Panc1 (cell line): ENCODE measurements at regions not wholly inside any gene's neighbourhood (a gene's known extent, or its start where the extent isn't known, plus 50 kb on each side); places are given as distances from the start of the nearest gene placed in this dataset.

Source experiments
- ATAC-seq: fragments of 200-7000 bp; cut with Tn5 transposase; 2 replicates; pipeline ENCODE4 v1.9.1; 2020; ENCODE audit warnings: mild to moderate bottlenecking, moderate library complexity
- BruUV-seq: library from RNA; stranded (reverse); fragments of 400-500 nt; replicated peaks from 2 replicates; lab custom pipeline; 2021; lab: Mats Ljungman, UMichigan
- CTCF ChIA-PET: fragments of 300-600 bp; sonication (Branson Sonifier 250); formaldehyde crosslinking; loops from one replicate; lab custom pipeline; 2022; ENCODE audit warnings: antibody characterized with exemption; lab: Charles Lee
- POLR2A ChIA-PET: fragments of 300-600 bp; sonication (Branson Sonifier 250); formaldehyde crosslinking; loops from one replicate; lab custom pipeline; 2022; ENCODE audit warnings: antibody characterized with exemption; lab: Charles Lee
- DNase-seq: peaks from one replicate; pipeline ENCODE4 v3.0.0-alpha.2; 2010; ENCODE audit warnings: low read depth, low spot score
- H3K27ac ChIP-seq: 2 replicates; pipeline ENCODE4 v1.5.1; 2011; ENCODE audit warnings: mild to moderate bottlenecking, low read length, inconsistent platforms
- H3K27me3 ChIP-seq: fragments of 200-500 bp; sonication (Bioruptor generic); 2 replicates; pipeline ENCODE4 v1.6.0; 2014; ENCODE audit warnings: low read length, inconsistent platforms; ENCODE audit not compliant: control insufficient read depth, insufficient read depth
- H3K36me3 ChIP-seq: fragments of 200-500 bp; sonication (Bioruptor generic); 2 replicates; pipeline ENCODE4 v1.5.1; 2014; ENCODE audit warnings: inconsistent platforms, mild to moderate bottlenecking, low read length, moderate library complexity; ENCODE audit not compliant: control insufficient read depth, insufficient read depth
- H3K4me1 ChIP-seq: 2 replicates; pipeline ENCODE4 v1.5.1; 2011; ENCODE audit warnings: inconsistent platforms, mild to moderate bottlenecking, low read length, moderate library complexity; ENCODE audit not compliant: control insufficient read depth, insufficient read depth
- H3K4me3 ChIP-seq, 2 experiments: 2 replicates each; pipeline ENCODE4 v1.5.1; 2011 to 2012; ENCODE audit warnings: low read depth in 2 of 2, low read length in 2 of 2, mild to moderate bottlenecking in 2 of 2, inconsistent platforms in 1 of 2, moderate library complexity in 1 of 2
- H3K9me3 ChIP-seq: fragments of 200-500 bp; sonication (Bioruptor generic); 2 replicates; pipeline ENCODE4 v1.5.1; 2014; ENCODE audit warnings: low read depth, mild to moderate bottlenecking, inconsistent platforms, low read length, moderate library complexity; ENCODE audit not compliant: control insufficient read depth, insufficient read depth
- POLR2AphosphoS5 ChIP-seq: IDR thresholded peaks from 2 replicates; pipeline ENCODE4 v1.6.1; 2012; ENCODE audit warnings: mild to moderate bottlenecking, low read depth, low read length, moderate library complexity
- SIN3A ChIP-seq: IDR thresholded peaks from 2 replicates; pipeline ENCODE4 v1.6.1; 2012; ENCODE audit warnings: low read depth, mild to moderate bottlenecking, low read length, moderate library complexity, borderline replicate concordance; ENCODE audit not compliant: insufficient read depth
- TCF7L2 ChIP-seq: IDR thresholded peaks from 2 replicates; pipeline ENCODE4 v1.6.1; 2011; ENCODE audit warnings: mild to moderate bottlenecking, low read depth, low read length, inconsistent platforms
- in situ Hi-C: cut with HindIII; loops from 2 replicates; pipeline ENCODE4 v1.10.0; 2016; ENCODE audit warnings: low sequenced_read_pairs, low pct_unique_long_range_greater_than_20kb
- intact Hi-C: fragments of 100-400 bp; cut with micrococcal nuclease; formaldehyde crosslinking; loops from one replicate; pipeline ENCODE4 v1.10.0; 2022; ENCODE audit not compliant: unreplicated experiment
- TF ChIP-seq, protein P1 (sequence below): fragments of 450-650 bp; IDR thresholded peaks from 2 replicates; pipeline ENCODE4 v1.5.1; 2017; ENCODE audit warnings: mild to moderate bottlenecking
- TF ChIP-seq, protein P2 (sequence below), 2 experiments: IDR thresholded peaks; 2 replicates each; pipeline ENCODE4 v1.6.1; 2011 to 2012; ENCODE audit warnings: low read depth in 2 of 2, control low read depth in 1 of 2, low read length in 1 of 2, mild to moderate bottlenecking in 1 of 2, moderate library complexity in 1 of 2; ENCODE audit not compliant: insufficient read depth in 1 of 2

DNA sequence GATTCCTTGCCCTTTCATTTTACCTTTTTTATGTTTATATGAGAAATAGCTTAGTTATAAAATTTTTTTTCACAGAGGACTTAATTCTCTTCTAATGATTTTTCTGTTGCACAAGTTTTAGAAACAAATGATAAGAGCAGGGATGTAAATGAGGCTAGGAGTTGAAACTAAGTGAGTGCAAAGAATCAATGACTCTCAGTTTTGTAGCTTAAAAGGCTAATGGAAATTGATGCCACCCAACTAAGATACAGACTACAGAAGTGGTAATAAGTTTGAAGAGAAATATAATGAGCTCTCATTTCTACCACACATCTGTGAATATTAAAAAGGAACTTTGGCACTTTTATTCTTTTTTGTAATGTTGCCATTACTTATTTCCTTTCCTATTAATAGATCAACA, 105.1 kb downstream of the LURAP1L start:
- POLR2A ChIA-PET = no interaction called here
- TF ChIP-seq SIN3A = no peak
- no peaks in the 10 kb centered on the region for H3K27me3 ChIP-seq
- ATAC-seq (no peak), DNase-seq (no peak)
- CTCF ChIA-PET = no interaction called here
- in situ Hi-C loops = no loop called here
- intact Hi-C loops = loop anchor here (5.0 kb wide), 1 partner anchor 108 kb away; no protein-coding TSS in a partner anchor
- H3K4me3 ChIP-seq = no peak overlapping the region
- no peaks in the 10 kb centered on the region for H3K9me3 ChIP-seq
- BruUV-seq = no TSS peak
- H3K27ac ChIP-seq = no peak overlapping the region
- H3K4me1 ChIP-seq = no peaks in the 10 kb centered on the region
- H3K36me3 ChIP-seq = no peaks in the 10 kb centered on the region

DNA sequence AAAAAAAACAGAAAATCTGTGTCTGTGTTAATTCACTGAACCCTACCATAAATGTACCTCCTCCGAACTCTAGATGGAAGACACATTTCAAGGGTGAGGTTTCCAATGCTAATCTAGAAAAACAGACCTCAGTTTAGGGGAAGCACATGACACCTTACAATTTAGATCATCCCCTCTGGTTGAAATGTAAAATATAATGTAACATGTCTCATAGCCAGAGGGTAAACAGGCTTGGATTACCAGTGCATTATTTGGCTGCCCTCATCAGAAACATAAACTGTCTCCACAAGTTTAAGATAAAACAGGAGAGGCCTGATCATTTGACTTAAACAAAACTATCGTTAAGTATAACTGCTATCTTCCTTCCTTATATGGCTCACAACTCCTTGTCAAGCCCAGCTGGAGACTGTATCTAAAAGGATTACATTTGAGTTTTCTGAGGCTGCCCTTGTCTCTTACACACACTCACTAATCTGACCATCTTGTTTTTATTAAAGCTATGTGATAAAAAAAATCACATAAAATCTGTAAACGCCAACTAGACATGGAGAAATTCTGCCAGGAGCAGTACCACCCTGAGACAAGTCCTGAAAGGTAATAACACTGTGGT, 105.7 kb downstream of the LURAP1L start:
- no TSS peak for BruUV-seq
- TF ChIP-seq SIN3A (no peak), TCF7L2 (no peak), POLR2AphosphoS5 (no peak)
- TF ChIP-seq, protein P1, sequence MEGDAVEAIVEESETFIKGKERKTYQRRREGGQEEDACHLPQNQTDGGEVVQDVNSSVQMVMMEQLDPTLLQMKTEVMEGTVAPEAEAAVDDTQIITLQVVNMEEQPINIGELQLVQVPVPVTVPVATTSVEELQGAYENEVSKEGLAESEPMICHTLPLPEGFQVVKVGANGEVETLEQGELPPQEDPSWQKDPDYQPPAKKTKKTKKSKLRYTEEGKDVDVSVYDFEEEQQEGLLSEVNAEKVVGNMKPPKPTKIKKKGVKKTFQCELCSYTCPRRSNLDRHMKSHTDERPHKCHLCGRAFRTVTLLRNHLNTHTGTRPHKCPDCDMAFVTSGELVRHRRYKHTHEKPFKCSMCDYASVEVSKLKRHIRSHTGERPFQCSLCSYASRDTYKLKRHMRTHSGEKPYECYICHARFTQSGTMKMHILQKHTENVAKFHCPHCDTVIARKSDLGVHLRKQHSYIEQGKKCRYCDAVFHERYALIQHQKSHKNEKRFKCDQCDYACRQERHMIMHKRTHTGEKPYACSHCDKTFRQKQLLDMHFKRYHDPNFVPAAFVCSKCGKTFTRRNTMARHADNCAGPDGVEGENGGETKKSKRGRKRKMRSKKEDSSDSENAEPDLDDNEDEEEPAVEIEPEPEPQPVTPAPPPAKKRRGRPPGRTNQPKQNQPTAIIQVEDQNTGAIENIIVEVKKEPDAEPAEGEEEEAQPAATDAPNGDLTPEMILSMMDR = no peak
- TF ChIP-seq, protein P2, sequence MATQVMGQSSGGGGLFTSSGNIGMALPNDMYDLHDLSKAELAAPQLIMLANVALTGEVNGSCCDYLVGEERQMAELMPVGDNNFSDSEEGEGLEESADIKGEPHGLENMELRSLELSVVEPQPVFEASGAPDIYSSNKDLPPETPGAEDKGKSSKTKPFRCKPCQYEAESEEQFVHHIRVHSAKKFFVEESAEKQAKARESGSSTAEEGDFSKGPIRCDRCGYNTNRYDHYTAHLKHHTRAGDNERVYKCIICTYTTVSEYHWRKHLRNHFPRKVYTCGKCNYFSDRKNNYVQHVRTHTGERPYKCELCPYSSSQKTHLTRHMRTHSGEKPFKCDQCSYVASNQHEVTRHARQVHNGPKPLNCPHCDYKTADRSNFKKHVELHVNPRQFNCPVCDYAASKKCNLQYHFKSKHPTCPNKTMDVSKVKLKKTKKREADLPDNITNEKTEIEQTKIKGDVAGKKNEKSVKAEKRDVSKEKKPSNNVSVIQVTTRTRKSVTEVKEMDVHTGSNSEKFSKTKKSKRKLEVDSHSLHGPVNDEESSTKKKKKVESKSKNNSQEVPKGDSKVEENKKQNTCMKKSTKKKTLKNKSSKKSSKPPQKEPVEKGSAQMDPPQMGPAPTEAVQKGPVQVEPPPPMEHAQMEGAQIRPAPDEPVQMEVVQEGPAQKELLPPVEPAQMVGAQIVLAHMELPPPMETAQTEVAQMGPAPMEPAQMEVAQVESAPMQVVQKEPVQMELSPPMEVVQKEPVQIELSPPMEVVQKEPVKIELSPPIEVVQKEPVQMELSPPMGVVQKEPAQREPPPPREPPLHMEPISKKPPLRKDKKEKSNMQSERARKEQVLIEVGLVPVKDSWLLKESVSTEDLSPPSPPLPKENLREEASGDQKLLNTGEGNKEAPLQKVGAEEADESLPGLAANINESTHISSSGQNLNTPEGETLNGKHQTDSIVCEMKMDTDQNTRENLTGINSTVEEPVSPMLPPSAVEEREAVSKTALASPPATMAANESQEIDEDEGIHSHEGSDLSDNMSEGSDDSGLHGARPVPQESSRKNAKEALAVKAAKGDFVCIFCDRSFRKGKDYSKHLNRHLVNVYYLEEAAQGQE (IDR thresholded peaks at IDR 0.05; ENCODE audit: insufficient read depth in 1 of 2, low read depth in 2 of 2, low read length in 1 of 2) = no peak
- in situ Hi-C loops = no loop called here
- no peak for DNase-seq
- no peaks in the 10 kb centered on the region for H3K36me3 ChIP-seq
- no peak overlapping the region for H3K4me3 ChIP-seq
- intact Hi-C loops = loop anchor here (5.0 kb wide), 1 partner anchor 108 kb away; no protein-coding TSS in a partner anchor
- no peaks in the 10 kb centered on the region for H3K9me3 ChIP-seq
- no peak; the same call in 1 of the 2 replicates for ATAC-seq
- peak overlapping the region; percentile 29; the same call in 1 of the 2 replicates for H3K27ac ChIP-seq
- ChIA-PET POLR2A (no interaction called here), CTCF (no interaction called here)
- no peaks in the 10 kb centered on the region for H3K27me3 ChIP-seq
- H3K4me1 ChIP-seq = no peaks in the 10 kb centered on the region

DNA sequence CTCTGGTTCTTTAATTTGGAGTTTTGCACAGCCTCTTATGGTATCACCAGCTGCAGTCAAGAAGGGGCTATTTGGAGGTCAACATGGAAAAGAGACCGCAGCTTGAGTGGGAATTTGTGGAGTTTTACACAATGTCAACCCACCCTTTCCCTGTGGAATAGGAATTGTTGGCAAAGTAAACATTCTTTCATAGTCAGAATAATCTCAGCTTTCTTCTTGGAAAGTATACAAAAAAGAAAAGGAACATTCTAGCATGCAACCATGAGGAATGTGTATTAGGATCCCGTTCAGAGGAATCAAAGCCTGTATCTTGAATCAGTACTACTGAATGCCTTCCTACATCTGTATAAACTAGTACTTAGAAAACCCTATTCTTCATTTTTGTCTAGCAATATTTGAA, 107.6 kb downstream of the LURAP1L start:
- CTCF ChIA-PET = no interaction called here
- H3K27ac ChIP-seq = no peak overlapping the region

More for the DNA sequence above, 107.6 kb downstream of the LURAP1L start:
- no peak for ATAC-seq
- intact Hi-C loops = loop anchor here (2.0 to 5.0 kb wide), 2 partner anchors 110 to 160 kb away; no protein-coding TSS in a partner anchor
- POLR2A ChIA-PET = no interaction called here
- TF ChIP-seq, protein P1 = no peak
- TF ChIP-seq SIN3A (no peak), POLR2AphosphoS5 (no peak), TCF7L2 (no peak)
- TF ChIP-seq, protein P2 (IDR thresholded peaks at IDR 0.05; ENCODE audit: insufficient read depth in 1 of 2, low read depth in 2 of 2, low read length in 1 of 2) = no peak
- Histone ChIP-seq H3K27me3 (no peaks in the 10 kb centered on the region), H3K36me3 (no peaks in the 10 kb centered on the region), H3K4me1 (no peaks in the 10 kb centered on the region), H3K9me3 (no peaks in the 10 kb centered on the region), H3K4me3 (no peak overlapping the region)
- in situ Hi-C loops = no loop called here
- DNase-seq = no peak
- BruUV-seq = no TSS peak
